ENCODE measurements at regions not wholly inside any gene's neighbourhood (a gene's known extent, or its start where the extent isn't known, plus 50 kb on each side); places are given as distances from the start of the nearest gene placed in this dataset.

DNA sequence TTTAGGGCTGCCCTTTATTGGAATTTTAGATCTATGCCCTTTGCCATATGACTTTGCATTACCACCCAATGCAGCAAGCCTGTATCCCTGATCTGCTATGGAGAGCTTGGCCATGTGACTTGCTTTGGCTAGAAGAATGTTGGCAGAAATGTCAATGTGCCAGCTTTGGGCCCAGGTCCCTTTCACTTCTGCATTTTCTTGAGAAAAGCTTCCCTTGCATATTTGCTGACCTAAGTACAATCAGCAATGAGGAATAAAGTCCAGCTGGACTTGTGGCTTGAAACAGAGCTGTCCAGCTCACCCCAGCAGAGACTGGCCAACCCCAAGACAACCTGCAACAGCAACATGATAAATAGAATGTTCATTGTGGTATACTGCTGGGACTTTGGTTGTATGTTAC, 135.9 kb downstream of the PAH start:
- DNase-seq (ENCODE audit: low spot score): no peak

DNA sequence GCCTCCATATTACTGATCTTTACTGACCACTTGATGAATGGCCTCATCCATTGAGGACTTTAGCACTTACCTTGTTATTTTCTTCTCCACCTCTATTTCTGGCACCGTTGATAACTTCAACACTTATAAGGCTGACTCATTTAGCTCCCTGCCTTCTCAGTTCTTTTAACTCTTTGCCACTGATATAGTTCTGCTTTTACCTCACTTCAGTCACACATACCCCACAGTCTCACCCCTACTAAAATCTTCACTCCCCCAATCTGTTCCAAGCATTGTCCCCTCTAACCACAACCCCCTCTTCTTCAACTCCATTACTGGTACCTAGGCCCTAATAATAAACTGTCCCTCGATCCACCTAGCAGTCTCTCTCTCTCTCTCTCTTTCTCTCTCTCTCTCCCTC, 141.0 kb downstream of the PAH start:
- DNase-seq (ENCODE audit: low spot score): no peak

DNA sequence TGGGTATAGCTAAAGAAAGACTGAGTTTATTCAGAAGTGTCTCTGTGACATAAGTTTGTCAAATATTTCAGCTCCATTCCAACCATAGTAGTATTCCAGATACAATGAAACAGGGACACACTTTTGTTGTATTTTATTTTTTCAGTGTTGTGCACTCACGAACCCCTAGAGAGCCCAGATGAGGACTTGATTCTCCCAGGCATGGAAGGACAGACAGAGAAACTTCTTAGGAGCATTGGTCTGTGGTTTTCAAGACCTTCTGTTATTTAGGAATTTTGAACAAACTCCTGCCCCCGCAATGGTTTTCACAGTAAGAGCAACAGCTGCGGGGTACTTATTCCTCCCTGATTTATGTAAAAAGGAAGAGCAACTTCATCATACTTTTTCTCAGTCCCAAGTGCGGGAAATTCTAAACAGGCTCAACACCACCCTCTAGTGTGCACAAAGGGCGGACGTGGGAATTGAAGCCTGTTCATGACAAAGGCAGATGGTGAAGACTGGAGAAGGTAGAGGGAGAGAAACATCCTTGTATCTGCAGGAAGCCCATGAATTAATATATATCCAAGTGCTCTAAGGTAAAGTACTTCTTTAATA, 147.6 kb downstream of the PAH start:
- DNase-seq (ENCODE audit: low spot score): peak; percentile 74

DNA sequence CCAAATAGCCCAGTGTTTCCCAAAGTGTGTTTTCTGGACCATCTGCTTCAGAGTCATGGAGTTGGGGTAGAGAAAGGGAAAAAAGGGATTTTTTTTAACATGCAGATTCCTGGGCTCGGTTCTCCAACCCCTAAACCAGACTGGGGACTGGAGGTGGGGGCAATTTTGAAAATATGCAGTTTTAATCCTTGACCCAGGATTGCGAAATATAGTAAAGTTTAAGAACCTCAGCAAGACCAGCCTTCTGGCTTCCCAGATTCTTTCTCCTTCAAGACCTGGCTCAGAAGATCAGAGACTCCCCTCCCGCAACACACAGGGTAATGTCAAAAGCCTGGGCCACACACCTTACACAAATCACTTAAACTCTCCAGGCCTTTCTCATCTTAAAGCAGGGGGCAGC, 150.1 kb downstream of the PAH start:
- no peak for DNase-seq (ENCODE audit: low spot score)

DNA sequence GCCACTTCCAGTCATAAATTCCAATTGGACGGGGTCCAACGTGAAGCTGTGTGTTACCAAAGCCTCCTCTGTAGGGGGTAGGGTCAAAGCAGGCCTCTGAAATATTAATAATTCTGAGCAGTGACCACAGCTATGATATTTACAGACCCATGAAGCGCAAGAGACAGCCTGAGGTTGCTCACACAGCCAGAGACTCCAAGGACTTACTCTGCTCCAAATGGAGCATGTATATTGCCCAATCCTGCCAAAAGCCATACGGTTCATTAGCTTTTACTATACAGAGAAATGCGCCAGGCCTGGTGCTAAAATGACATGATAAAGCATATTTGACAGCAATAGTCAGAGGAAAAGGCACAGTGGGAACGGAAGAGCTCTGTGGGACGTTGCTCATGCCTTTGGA, 151.3 kb downstream of the PAH start:
- DNase-seq (ENCODE audit: low spot score): no peak

DNA sequence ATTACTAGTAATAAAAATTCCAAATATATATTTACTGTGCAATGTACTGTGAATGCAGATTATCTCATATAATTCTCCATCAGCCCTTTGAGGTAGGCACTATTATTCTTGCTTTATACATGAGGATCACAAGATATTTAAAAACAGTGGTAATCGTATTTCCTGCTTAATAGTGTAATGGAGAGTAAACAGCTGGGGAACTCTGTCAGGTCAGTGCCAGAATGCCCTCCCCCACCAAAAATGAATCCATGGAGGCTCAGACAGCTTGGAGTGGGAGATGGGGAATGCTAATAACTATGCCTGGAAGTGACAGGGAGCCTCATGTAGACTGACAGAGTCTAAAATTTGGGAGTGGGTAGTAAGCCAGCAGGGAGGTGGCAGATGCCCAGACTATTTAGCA, 153.6 kb downstream of the PAH start:
- no peak for DNase-seq (ENCODE audit: low spot score)

DNA sequence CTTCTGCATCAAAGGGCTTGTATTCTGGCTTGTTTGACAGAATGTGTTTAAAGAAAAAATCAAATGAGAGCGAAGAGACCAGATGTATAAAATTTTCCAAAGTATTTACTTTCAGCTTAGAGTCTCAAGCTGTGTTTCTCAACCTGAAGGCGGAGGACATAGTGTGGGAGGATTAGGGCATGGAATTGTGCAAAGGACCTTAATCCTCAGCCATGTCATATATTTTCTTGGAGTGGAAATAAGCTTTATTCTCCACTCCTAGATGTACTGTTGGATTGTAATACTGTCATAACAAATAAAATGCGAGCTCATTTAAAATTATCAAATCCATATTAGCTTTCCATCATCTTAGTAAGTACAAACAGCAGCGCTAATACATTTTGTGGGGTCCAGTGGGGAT, 154.0 kb downstream of the PAH start:
- DNase-seq (ENCODE audit: low spot score): no peak

DNA sequence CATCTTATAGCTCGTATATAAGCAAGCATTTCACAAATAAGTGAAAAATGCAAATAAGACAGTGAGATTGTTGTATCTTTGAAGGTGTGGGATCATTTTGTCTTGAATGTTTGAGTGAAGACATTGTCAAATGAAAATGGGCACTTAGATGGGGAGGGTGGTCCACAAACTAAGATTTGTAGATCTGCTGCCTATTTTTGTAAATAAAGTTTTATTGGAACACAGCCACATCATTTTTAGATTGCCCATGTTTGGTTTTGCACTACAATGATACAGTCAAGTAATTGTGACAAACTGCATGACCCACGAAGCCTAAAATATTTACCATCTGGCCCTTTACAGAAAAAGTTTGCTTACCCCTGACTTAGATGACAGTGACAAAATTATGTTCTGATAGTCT, 156.7 kb downstream of the PAH start:
- DNase-seq (ENCODE audit: low spot score): no peak

DNA sequence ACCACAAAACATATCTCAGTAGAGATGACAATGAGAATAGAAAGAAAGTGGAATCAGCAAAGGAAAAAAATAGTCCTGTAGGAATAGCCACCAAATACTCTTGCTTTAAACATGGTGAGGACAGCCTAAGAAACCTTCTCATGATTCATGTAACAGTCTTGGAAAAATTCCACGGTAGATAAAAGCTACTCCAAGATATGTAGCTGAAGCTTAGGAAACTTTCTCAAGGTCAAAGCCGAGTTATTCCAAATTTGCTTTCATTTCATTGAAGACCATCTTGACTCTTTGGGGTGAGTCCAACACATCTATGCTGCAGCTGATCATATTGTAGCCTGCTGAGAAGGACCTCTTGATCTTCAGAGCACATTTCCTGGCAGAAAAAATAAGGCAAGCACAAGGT, 157.6 kb downstream of the PAH start:
- no peak for DNase-seq (ENCODE audit: low spot score)

DNA sequence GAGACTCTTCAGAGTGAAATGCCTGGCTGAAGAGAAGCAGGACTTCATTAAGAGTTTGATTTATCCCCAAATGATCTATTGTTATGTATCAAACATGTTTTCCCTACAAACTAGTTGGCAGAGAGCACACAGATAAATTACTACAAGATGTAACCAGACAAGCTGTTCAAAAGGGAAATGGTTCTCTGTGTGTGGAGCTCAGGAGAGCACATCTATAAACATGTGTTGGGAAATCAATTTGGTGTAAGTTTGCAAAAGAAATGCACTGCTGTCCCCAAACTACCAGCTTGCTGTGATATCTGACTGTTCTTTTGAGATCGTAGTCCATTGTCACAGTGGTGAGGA, 159.2 kb downstream of the PAH start:
- DNase-seq (ENCODE audit: low spot score): no peak

DNA sequence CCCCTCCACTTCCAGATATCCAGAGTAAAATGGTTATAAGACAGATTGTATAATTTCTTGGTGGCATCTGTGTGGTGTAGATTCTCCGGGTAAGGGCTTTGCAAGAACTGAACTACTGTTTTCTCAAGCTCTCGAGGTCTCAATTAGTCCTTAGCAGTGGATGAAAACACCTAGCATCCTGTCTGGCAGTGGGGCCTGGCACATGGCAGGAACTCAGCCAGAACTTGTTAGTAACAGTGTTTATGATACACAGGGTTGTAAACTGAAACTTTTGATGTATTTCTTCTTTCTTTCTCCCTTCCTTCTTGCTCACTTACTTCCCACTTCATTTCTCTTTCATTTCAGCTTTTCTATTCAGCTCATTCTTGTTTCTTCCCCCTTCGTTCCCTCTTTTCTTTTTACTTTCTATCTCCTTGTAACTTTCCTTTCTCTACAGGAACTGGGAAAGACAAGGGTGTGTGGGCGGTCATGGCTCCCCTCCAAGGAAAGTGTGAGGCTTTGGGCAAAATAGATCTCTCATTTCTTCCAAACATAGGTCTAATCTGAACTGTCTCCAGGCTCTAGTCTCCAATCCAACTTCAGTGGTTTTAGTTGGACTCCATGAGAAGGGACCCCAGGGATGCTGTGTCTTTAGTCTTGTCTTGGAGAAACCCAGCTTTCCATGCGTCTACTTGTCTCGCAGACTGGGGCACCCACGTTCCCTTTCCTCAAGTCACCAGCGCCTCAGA, 159.7 kb downstream of the PAH start:
- DNase-seq (ENCODE audit: low spot score): peak; percentile 72

DNA sequence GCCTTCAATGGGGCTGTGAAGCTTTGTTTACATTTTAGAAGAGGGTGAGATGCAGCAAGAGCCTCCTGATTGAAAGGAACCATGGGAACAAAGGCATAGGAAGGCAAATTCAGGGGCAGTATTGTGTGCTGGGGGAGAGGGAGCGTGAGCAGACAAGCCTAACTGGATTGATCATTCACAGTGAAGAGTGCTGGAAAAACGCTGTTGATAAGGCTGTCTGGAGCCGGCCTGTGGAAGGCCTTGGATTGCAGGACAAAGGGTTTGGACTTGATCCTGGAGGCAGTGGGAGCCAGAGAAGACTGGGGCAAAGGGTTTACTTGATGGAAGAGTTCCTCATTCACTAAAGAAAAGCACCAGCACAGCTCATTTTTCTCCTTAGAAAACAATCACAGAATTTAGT, 160.5 kb downstream of the PAH start:
- DNase-seq (ENCODE audit: low spot score): no peak

DNA sequence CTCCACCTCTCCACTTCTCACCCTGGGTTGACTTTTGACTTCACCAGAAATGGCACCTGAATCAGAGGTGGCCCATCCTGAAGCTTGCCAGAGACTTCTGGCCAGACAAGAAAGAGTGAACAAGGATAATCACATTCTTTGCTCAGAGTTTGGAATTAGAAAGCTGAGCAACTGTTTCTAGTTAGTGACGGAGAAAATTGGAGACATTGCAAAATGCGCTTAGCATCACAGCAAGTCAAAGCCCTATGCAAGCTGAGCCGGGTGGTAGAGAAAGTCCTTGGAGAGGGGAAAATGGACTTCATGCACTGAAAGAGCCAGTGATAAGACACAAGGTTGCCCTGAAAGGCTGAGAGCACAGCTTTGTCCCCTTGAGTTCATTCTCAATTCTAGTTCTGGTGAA, 161.8 kb downstream of the PAH start:
- no peak for DNase-seq (ENCODE audit: low spot score)

DNA sequence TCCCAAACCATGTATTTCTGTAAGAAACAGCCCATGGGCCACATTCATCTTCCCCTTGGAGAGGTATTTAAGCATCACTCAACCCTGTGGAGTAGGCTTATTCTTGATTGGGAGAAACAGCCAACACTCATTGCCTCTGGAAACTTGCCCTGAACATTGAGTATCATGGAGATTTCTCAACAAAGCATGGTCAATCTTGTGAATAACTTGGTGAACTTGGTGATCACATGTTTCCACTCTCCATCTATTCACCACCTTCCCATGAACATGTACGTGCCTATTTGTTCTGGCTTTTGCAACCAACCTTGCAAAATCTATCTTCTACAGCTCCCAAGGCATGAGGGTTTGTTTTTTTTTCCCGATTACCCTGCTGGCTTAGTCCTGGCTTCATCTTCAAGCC, 163.2 kb downstream of the PAH start:
- DNase-seq (ENCODE audit: low spot score): no peak

DNA sequence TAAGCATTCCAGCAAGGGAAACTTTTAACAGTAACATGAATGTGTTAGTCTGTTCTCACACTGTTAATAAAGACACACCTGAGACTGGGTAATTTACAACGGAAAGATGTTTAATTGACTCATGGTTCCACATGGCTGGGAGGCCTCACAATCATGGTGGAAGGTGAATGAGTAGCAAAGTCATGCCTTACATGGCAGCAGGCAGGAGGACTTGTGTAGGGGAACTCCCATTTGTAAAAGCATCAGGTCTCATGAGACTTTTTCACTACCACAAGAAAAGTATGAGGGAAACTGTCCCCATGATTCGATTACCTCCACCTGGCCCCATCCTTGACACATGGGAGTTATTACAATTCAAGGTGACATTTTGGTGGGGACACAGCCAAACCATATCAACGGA, 168.3 kb downstream of the PAH start:
- DNase-seq (ENCODE audit: low spot score): no peak

DNA sequence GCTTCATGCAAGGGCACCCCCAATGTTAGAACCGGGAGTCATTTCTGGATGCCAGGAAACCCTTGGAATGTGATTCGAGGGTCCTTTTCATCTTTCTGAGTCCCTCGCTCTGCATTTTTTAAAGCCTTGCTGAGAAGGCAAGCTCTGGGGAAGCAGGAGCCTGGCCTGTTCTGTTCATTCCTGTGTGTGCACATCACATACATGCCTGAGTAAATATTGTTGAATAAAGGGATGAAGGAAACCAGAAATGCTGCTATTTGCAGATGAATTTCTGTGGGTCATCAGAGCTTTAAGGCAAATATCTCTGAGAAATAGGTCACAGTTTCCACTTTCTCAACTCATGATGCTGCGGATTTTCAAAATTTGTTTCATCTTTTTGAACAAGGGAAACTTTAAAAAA, 170.1 kb downstream of the PAH start:
- no peak for DNase-seq (ENCODE audit: low spot score)

DNA sequence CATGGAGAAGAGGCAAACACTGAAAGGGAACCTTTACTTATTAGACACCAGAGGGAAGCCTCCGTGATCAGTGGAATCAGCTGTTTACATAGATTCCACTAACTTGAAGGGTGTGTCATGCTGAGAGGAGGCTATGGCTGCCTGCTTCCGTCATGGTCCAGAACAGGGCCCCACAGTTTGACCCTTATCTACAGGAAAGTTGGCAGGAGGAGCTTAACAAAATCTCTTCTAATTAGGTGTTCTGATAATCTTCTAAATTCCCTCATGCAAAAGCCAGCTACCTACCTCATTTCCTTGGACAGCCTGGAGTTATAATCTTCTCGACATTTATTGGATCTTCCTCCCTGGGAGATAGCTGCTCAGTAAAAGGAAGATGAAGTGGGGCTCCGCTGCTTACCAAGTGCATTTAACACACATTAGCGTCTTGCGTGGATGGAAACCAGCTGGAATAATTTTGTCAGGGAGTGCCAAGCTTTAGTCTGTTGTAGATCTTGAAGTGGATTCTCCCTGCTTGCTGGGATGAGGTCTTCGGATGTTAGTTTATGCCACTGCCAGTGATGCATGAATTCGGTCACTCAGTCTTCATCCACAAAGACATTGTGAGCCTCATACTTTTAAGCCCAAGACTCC, 171.0 kb downstream of the PAH start:
- no peak for DNase-seq (ENCODE audit: low spot score)

DNA sequence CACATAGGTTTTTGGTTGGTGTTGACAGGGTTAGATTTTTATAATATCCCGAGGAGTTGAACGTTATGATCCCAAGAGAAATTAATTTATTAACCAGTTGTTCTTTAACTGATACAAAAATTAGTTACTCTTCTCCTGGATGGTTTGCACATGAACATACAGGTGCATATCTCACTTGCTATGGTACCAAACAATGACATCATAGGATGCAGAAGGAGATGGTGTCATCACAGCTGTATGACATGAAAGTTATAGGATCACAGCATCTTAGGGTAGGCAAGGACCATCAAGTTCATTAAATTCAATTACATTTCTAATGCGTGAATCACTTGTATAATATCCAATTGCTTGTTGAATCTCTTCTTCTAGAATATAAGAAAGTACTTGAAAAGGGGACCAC, 175.8 kb downstream of the PAH start:
- no peak for DNase-seq (ENCODE audit: low spot score)

DNA sequence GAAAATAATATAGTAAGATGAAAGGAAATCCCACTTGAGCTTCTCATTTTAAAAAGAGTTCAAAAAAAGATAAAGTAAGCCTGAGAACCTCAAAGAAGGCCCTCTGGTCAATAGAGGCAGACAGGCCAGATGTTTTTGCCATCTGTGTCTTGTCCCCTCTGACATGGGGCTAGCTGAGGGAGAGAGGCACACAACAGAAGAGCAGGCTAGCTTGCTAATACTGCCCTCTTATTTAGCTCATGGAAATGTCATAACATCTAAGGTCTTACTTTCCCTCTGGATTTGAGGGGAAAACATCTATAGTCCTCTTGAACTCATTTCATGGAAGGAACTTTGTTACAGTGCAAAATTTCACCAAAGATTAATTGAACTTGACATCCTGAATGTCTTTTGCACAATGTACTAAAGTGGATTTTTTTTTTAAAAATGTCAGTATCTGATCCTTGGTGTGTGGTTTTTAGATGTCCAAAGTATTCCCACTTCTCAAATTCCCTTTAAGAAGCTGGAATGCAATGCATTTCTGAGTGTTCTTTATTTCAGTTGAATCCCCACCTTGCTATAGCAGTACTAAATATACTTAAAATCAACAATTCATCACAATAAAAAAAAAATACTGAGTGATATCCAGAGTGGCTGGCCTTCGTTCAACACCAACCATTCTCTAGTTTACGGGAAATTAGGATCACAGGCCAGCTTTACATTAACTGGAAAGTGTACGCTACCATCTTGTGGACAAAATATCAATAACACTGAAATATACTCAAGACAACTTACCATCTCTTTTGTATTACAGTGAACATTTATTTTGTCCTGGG, 176.7 kb downstream of the PAH start:
- no peak for DNase-seq (ENCODE audit: low spot score)

DNA sequence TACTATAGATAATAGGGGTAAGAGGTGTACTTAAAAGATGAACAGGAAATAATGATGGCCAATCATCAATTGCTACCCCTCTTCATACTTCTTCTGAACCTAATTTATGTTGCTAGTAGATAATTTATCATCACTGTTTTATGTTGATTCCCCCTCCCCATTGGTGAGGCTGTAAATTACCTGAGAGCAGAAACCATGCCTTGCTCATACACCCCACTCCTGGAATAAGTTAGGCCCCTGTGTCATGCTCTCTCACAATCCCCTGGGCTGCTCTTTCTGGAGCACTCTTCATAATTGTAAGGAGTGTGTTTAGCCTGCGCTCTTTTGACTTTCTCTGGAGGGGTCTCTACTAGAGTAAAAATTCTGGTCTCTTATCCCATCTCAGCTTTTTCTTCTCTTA, 180.7 kb downstream of the PAH start:
- DNase-seq (ENCODE audit: low spot score): no peak

DNA sequence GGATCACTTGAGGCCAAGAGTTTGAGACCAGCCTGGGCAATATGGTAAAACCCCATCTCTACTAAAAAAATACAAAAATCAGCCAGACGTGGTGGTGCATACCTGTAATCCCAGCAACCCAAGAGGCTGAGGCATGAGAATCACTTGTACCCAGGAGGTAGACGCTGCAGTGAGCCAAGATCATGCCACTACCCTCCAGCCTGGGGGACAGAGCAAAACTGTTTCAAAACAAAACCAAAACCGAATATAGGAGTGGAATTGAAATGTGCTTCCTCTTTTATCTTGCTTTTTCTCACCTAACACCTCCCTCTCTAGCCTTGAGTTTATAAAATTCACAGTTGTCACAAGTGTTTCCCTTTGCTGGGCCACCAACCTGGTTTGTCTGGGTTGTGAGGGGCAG, 181.9 kb downstream of the PAH start:
- no peak for DNase-seq (ENCODE audit: low spot score)

DNA sequence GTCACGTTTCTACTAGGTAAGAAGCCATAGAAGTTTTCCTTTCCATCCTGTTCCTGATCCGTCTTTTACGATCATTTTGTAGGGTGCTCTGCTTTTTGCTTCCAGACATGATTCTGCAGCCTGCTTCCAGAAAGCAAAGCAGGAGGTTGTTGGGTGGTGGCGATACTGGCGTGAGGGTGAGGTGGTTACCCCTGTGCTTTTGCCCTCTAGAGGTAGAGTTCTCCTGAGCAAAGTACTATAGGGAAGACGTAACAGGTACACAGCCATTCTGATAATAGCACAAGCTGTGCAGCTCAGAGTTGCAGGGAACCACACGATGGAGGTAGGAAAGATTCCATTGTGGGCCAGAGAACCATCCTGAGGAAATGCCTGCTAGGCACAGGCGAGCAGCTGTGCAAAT, 186.0 kb downstream of the PAH start:
- no peak for DNase-seq (ENCODE audit: low spot score)
